Upper lobe of left lung (tissue), 4 donors: ENCODE measurements at regions not wholly inside any gene's neighbourhood (a gene's known extent, or its start where the extent isn't known, plus 50 kb on each side); places are given as distances from the start of the nearest gene placed in this dataset.

Source experiments
- CTCF ChIP-seq, 6 experiments: fragments of 450-650 bp in 4 of 6; fragments of 200-600 bp in 2 of 6; sonication (generic) in 2 of 6; IDR thresholded peaks; one replicate each; pipeline ENCODE4 v1.5.1; 2016 to 2019; ENCODE audit warnings: antibody characterized with exemption in 6 of 6
- POLR2A ChIP-seq, 4 donors: fragments of 450-650 bp; IDR thresholded peaks; one replicate each; pipeline ENCODE4 v1.5.1; 2016 to 2017; ENCODE audit warnings: antibody characterized with exemption in 4 of 4, mild to moderate bottlenecking in 2 of 4
- POLR2AphosphoS5 ChIP-seq, 2 donors: sonication (generic); formaldehyde crosslinking; IDR thresholded peaks; one replicate each; pipeline ENCODE4 v1.5.1; 2017; ENCODE audit warnings: antibody characterized with exemption in 2 of 2

- no peak for TF ChIP-seq CTCF (IDR thresholded peaks at IDR 0.05)
- no peak for TF ChIP-seq POLR2AphosphoS5 (IDR thresholded peaks at IDR 0.05)
- TF ChIP-seq POLR2A (IDR thresholded peaks at IDR 0.05) = no peak
These were observed 66.7 kb upstream of the TNIK start for GRCh38 chr3:171526869-171527268.
